MM.1S (cell line): ENCODE measurements at regions not wholly inside any gene's neighbourhood (a gene's known extent, or its start where the extent isn't known, plus 50 kb on each side); places are given as distances from the start of the nearest gene placed in this dataset.

Source experiments
- DNase-seq: peaks from one replicate; pipeline ENCODE4 v3.0.0-alpha.2; 2015
- H2AFZ ChIP-seq: fragments of 300-600 bp; sonication (generic); 2 replicates; pipeline ENCODE4 v1.6.0; 2016; ENCODE audit warnings: antibody characterized with exemption, low read length
- H3F3A ChIP-seq: fragments of 300-600 bp; sonication (generic); 2 replicates; pipeline ENCODE4 v1.6.1; 2016; ENCODE audit warnings: mild to moderate bottlenecking, antibody characterized with exemption, low read length, moderate library complexity, mixed read lengths; ENCODE audit not compliant: insufficient read depth
- H3K27ac ChIP-seq: fragments of 300-600 bp; sonication (generic); 2 replicates; pipeline ENCODE4 v1.5.1; 2016; ENCODE audit warnings: mild to moderate bottlenecking, low read length
- H3K27me3 ChIP-seq: fragments of 300-600 bp; sonication (generic); replicated peaks from 2 replicates; pipeline ENCODE4 v1.6.0; 2016; ENCODE audit warnings: low read length; ENCODE audit not compliant: insufficient read depth
- H3K36me3 ChIP-seq: fragments of 300-600 bp; sonication (generic); replicated peaks from 2 replicates; pipeline ENCODE4 v1.6.1; 2016; ENCODE audit warnings: mild to moderate bottlenecking, low read length, mixed read lengths; ENCODE audit not compliant: insufficient read depth
- H3K4me1 ChIP-seq: fragments of 300-600 bp; sonication (generic); 2 replicates; pipeline ENCODE4 v1.6.1; 2016; ENCODE audit warnings: low read length, mixed read lengths
- H3K4me2 ChIP-seq: fragments of 300-600 bp; sonication (generic); 2 replicates; pipeline ENCODE4 v1.6.0; 2016; ENCODE audit warnings: low read depth, low read length
- H3K4me3 ChIP-seq: fragments of 300-600 bp; sonication (generic); 2 replicates; pipeline ENCODE4 v1.5.1; 2016; ENCODE audit warnings: low read length, mixed read lengths
- H3K79me2 ChIP-seq: fragments of 300-600 bp; sonication (generic); 2 replicates; pipeline ENCODE4 v1.6.1; 2016; ENCODE audit warnings: mixed run types, low read length, mixed read lengths
- H3K9ac ChIP-seq: fragments of 300-600 bp; sonication (generic); 2 replicates; pipeline ENCODE4 v1.6.1; 2016; ENCODE audit warnings: low read length, mixed read lengths
- H3K9me2 ChIP-seq: fragments of 300-600 bp; sonication (generic); replicated peaks from 2 replicates; pipeline ENCODE4 v1.6.1; 2016; ENCODE audit warnings: mild to moderate bottlenecking, low read length, mixed read lengths; ENCODE audit not compliant: insufficient read depth
- H3K9me3 ChIP-seq: fragments of 300-600 bp; sonication (generic); replicated peaks from 2 replicates; pipeline ENCODE4 v1.6.1; 2016; ENCODE audit warnings: mild to moderate bottlenecking, low read length, mixed read lengths; ENCODE audit not compliant: insufficient read depth
- H4K20me1 ChIP-seq: fragments of 300-600 bp; sonication (generic); 2 replicates; pipeline ENCODE4 v1.6.1; 2016; ENCODE audit warnings: mild to moderate bottlenecking, low read length, moderate library complexity, mixed read lengths; ENCODE audit not compliant: insufficient read depth
- EZH2 ChIP-seq: fragments of 300-600 bp; sonication (generic); optimal IDR thresholded peaks from 2 replicates; pipeline ENCODE3; 2017; ENCODE audit warnings: low read depth, mild to moderate bottlenecking, antibody characterized with exemption, low read length, mixed read lengths
- EZH2phosphoT487 ChIP-seq: fragments of 300-600 bp; sonication (generic); IDR thresholded peaks from 2 replicates; pipeline ENCODE4 v1.6.1; 2018; ENCODE audit warnings: antibody characterized with exemption, low read length
- TF ChIP-seq, protein P1 (sequence below): fragments of 300-600 bp; sonication (generic); IDR thresholded peaks from 2 replicates; pipeline ENCODE4 v1.5.1; 2016; ENCODE audit warnings: antibody characterized with exemption, low read length, mixed read lengths

DNA sequence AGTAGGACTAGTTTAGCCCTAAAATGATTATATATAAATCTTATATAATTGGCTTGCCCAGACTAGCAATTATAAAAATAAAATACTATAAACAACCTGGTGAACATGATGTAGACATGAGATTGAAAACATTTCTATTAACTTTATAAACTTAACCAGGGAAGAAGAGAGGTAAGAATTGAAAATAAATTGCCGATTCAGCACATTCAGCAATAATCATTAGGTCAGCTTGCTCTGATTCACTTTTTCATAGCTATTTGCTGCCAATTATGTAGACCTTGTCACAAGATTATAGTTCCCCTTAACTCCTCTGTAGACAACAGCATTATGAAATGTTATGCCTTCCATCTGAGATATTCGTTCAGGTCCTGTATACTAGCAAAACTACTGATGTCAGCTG lies 199.3 kb upstream of the CA10 start:
- Histone ChIP-seq H3K36me3 (no peaks in the 10 kb centered on the region), H3K4me2 (no peak overlapping the region), H3K4me3 (no peak overlapping the region), H3K4me1 (no peaks in the 10 kb centered on the region), H3K9me2 (no peaks in the 10 kb centered on the region), H4K20me1 (no peaks in the 10 kb centered on the region), H3K9ac (no peak overlapping the region), H3F3A (no peaks in the 10 kb centered on the region), H3K27ac (no peak overlapping the region), H3K79me2 (no peaks in the 10 kb centered on the region), H3K9me3 (no peaks in the 10 kb centered on the region), H3K27me3 (no peaks in the 10 kb centered on the region), H2AFZ (no peak overlapping the region)
- TF ChIP-seq EZH2phosphoT487, result no peak
- TF ChIP-seq EZH2, result no peak
- TF ChIP-seq, protein P1, sequence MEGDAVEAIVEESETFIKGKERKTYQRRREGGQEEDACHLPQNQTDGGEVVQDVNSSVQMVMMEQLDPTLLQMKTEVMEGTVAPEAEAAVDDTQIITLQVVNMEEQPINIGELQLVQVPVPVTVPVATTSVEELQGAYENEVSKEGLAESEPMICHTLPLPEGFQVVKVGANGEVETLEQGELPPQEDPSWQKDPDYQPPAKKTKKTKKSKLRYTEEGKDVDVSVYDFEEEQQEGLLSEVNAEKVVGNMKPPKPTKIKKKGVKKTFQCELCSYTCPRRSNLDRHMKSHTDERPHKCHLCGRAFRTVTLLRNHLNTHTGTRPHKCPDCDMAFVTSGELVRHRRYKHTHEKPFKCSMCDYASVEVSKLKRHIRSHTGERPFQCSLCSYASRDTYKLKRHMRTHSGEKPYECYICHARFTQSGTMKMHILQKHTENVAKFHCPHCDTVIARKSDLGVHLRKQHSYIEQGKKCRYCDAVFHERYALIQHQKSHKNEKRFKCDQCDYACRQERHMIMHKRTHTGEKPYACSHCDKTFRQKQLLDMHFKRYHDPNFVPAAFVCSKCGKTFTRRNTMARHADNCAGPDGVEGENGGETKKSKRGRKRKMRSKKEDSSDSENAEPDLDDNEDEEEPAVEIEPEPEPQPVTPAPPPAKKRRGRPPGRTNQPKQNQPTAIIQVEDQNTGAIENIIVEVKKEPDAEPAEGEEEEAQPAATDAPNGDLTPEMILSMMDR, result no peak
- DNase-seq, result no peak

DNA sequence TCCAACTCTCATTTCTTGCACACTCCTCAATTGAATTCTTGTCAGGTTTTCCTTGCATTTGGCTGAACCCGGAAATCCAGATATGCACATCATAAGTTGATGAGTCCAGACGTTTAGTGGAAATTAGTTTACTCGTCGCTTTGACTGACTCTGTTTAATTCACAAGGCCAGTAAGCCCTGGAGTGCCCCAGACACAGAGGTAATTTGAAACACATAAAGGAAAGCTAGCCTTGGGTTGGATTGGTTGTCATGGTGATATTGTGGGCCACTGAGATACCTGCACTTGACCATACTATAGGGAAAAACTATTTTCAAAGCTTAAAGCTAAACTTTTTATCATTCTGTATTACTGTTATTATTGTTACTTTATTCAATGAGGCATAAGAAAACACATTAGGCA lies 178.3 kb upstream of the CA10 start:
- H3K36me3 ChIP-seq, result no peaks in the 10 kb centered on the region
- no peaks in the 10 kb centered on the region for H3K9me2 ChIP-seq
- H3K9ac ChIP-seq, result no peak overlapping the region
- no peak overlapping the region for H3K4me2 ChIP-seq
- TF ChIP-seq EZH2 (no peak), EZH2phosphoT487 (no peak)
- TF ChIP-seq, protein P1, result no peak
- H3K4me3 ChIP-seq, result no peak overlapping the region
- H3K9me3 ChIP-seq, result no peaks in the 10 kb centered on the region
- H3K4me1 ChIP-seq, result no peaks in the 10 kb centered on the region
- no peak overlapping the region for H3K27ac ChIP-seq
- no peak for DNase-seq
- H4K20me1 ChIP-seq, result no peaks in the 10 kb centered on the region
- no peaks in the 10 kb centered on the region for H3K27me3 ChIP-seq
- no peak overlapping the region for H2AFZ ChIP-seq
- no peaks in the 10 kb centered on the region for H3K79me2 ChIP-seq
- no peaks in the 10 kb centered on the region for H3F3A ChIP-seq

DNA sequence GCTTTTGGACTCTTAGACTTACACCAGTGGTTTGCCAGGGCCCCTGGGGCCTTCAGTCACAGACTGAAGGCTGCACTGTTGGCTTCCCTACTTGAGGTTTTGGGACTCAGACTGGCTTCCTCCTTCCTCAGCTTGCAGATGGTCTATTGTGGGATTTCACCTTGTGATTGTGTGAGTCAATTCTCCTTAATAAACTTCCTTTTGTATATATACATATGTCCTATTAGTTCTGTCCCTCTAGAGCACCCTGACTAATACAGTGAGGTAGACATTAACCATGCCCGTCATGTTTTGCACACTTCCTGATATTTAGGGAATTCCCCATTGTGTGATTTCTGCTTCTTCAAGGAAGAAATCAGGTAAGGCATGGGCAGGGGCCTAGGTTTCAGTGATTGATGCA lies 147.8 kb upstream of the CA10 start:
- Histone ChIP-seq H3K9me3 (no peaks in the 10 kb centered on the region), H3K4me1 (no peaks in the 10 kb centered on the region; the same call in 1 of the 2 replicates), H3K9ac (no peak overlapping the region), H3K9me2 (no peaks in the 10 kb centered on the region), H3K4me2 (no peak overlapping the region), H4K20me1 (no peaks in the 10 kb centered on the region), H3K27me3 (no peaks in the 10 kb centered on the region), H3K4me3 (no peak overlapping the region), H3K36me3 (no peaks in the 10 kb centered on the region), H3F3A (no peaks in the 10 kb centered on the region), H3K79me2 (no peaks in the 10 kb centered on the region), H2AFZ (no peak overlapping the region), H3K27ac (no peak overlapping the region)
- no peak for DNase-seq
- no peak for TF ChIP-seq EZH2
- TF ChIP-seq EZH2phosphoT487, result no peak
- TF ChIP-seq, protein P1, result no peak
